ENCODE measurements at regions not wholly inside any gene's neighbourhood (a gene's known extent, or its start where the extent isn't known, plus 50 kb on each side); places are given as distances from the start of the nearest gene placed in this dataset.
A peak's percentile ranks its signal among the peaks of the same experiment; 100 is the strongest.

GRCh38 chr6:139540894-139541293 lies 166.4 kb upstream of the CITED2 start:
- no peaks in the 10 kb centered on the region for H4K20me1 ChIP-seq (ENCODE audit: insufficient read depth, low read length)
- H3K27me3 ChIP-seq (ENCODE audit: insufficient read depth, low read length) = no peaks in the 10 kb centered on the region
- no peaks in the 10 kb centered on the region for H3K79me2 ChIP-seq (ENCODE audit: insufficient read depth, low read length)
- H3K9me3 ChIP-seq (ENCODE audit: low read depth, low read length) = no peaks in the 10 kb centered on the region
- H3K4me1 ChIP-seq (ENCODE audit: insufficient read depth, low read length) = peaks cover 34% of the 10 kb centered on the region
- no peak overlapping the region for H3K4me3 ChIP-seq (ENCODE audit: insufficient read depth, low read length)
- no peaks in the 10 kb centered on the region for H3K36me3 ChIP-seq (ENCODE audit: insufficient read depth, low read length)
- peak overlapping the region; percentile 3 for H2AFZ ChIP-seq (ENCODE audit: low read length)
- TF ChIP-seq, protein P1, sequence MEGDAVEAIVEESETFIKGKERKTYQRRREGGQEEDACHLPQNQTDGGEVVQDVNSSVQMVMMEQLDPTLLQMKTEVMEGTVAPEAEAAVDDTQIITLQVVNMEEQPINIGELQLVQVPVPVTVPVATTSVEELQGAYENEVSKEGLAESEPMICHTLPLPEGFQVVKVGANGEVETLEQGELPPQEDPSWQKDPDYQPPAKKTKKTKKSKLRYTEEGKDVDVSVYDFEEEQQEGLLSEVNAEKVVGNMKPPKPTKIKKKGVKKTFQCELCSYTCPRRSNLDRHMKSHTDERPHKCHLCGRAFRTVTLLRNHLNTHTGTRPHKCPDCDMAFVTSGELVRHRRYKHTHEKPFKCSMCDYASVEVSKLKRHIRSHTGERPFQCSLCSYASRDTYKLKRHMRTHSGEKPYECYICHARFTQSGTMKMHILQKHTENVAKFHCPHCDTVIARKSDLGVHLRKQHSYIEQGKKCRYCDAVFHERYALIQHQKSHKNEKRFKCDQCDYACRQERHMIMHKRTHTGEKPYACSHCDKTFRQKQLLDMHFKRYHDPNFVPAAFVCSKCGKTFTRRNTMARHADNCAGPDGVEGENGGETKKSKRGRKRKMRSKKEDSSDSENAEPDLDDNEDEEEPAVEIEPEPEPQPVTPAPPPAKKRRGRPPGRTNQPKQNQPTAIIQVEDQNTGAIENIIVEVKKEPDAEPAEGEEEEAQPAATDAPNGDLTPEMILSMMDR (IDR thresholded peaks at IDR 0.05; ENCODE audit: extremely low read depth, low read depth, low read length) = no peak
- peak overlapping the region; percentile 89 for H3K27ac ChIP-seq (ENCODE audit: low read depth, low read length)
- H3K4me2 ChIP-seq (ENCODE audit: insufficient read depth, low read length) = no peak overlapping the region
- no peak for DNase-seq (ENCODE audit: insufficient read length, low spot score, missing footprints)

GRCh38 chr6:139540276-139540675 lies 165.8 kb upstream of the CITED2 start:
- TF ChIP-seq, protein P1 (IDR thresholded peaks at IDR 0.05; ENCODE audit: extremely low read depth, low read depth, low read length) = no peak
- peak overlapping the region; percentile 18 for H3K4me3 ChIP-seq (ENCODE audit: insufficient read depth, low read length)

DNA sequence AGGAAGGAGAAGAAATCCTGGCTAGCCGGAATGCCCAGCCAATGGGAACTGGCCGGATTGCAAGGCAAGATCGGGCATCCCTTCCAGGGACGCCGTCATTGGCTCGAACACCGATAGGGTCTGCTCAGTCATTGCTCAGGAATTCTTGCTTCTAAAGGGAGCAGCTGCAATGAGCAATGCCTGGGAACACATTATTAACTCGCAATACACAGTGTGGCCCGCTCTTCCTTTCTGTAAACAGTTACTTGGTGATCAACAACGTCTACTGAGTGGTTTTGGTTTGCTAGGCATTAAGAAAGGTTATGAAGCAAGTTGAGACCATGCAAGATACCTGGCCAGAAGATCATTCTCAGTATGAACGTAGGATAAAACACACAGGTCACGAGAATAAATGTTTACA lies 165.4 kb upstream of the CITED2 start:
- Histone ChIP-seq H3K9me3 (ENCODE audit: low read depth, low read length) (no peaks in the 10 kb centered on the region), H3K4me2 (ENCODE audit: insufficient read depth, low read length) (peak overlapping the region; percentile 57), H3K4me1 (ENCODE audit: insufficient read depth, low read length) (peaks cover 24% of the 10 kb centered on the region), H3K27me3 (ENCODE audit: insufficient read depth, low read length) (no peaks in the 10 kb centered on the region), H3K4me3 (ENCODE audit: insufficient read depth, low read length) (peak overlapping the region; percentile 18), H3K27ac (ENCODE audit: low read depth, low read length) (peak overlapping the region; percentile 89), H3K36me3 (ENCODE audit: insufficient read depth, low read length) (no peaks in the 10 kb centered on the region), H3K79me2 (ENCODE audit: insufficient read depth, low read length) (no peaks in the 10 kb centered on the region), H2AFZ (ENCODE audit: low read length) (peak overlapping the region; percentile 69), H4K20me1 (ENCODE audit: insufficient read depth, low read length) (no peaks in the 10 kb centered on the region)
- DNase-seq (ENCODE audit: insufficient read length, low spot score, missing footprints) = peak; percentile 85
- TF ChIP-seq, protein P1 (IDR thresholded peaks at IDR 0.05; ENCODE audit: extremely low read depth, low read depth, low read length) = no peak

More at GRCh38 chr6:139540276-139540675, 165.8 kb upstream of the CITED2 start:
- H2AFZ ChIP-seq (ENCODE audit: low read length) = peak overlapping the region; percentile 69
- no peaks in the 10 kb centered on the region for H3K79me2 ChIP-seq (ENCODE audit: insufficient read depth, low read length)
- H3K27ac ChIP-seq (ENCODE audit: low read depth, low read length) = peak overlapping the region; percentile 89
- H3K4me1 ChIP-seq (ENCODE audit: insufficient read depth, low read length) = peaks cover 28% of the 10 kb centered on the region
- DNase-seq (ENCODE audit: insufficient read length, low spot score, missing footprints) = no peak
- H3K9me3 ChIP-seq (ENCODE audit: low read depth, low read length) = no peaks in the 10 kb centered on the region
- no peaks in the 10 kb centered on the region for H4K20me1 ChIP-seq (ENCODE audit: insufficient read depth, low read length)
- H3K4me2 ChIP-seq (ENCODE audit: insufficient read depth, low read length) = peak overlapping the region; percentile 57
- H3K27me3 ChIP-seq (ENCODE audit: insufficient read depth, low read length) = no peaks in the 10 kb centered on the region
- H3K36me3 ChIP-seq (ENCODE audit: insufficient read depth, low read length) = no peaks in the 10 kb centered on the region

- no peak overlapping the region for H3K27ac ChIP-seq (ENCODE audit: low read depth, low read length)
- DNase-seq (ENCODE audit: insufficient read length, low spot score, missing footprints) = no peak
- no peaks in the 10 kb centered on the region for H3K27me3 ChIP-seq (ENCODE audit: insufficient read depth, low read length)
- no peak overlapping the region for H3K4me2 ChIP-seq (ENCODE audit: insufficient read depth, low read length)
- no peaks in the 10 kb centered on the region for H3K36me3 ChIP-seq (ENCODE audit: insufficient read depth, low read length)
- TF ChIP-seq, protein P1 (IDR thresholded peaks at IDR 0.05; ENCODE audit: extremely low read depth, low read depth, low read length) = no peak
- no peaks in the 10 kb centered on the region for H3K79me2 ChIP-seq (ENCODE audit: insufficient read depth, low read length)
- peaks cover 34% of the 10 kb centered on the region for H3K4me1 ChIP-seq (ENCODE audit: insufficient read depth, low read length)
- H4K20me1 ChIP-seq (ENCODE audit: insufficient read depth, low read length) = no peaks in the 10 kb centered on the region
- no peaks in the 10 kb centered on the region for H3K9me3 ChIP-seq (ENCODE audit: low read depth, low read length)
- H2AFZ ChIP-seq (ENCODE audit: low read length) = no peak overlapping the region
- no peak overlapping the region for H3K4me3 ChIP-seq (ENCODE audit: insufficient read depth, low read length)
These were observed 163.9 kb upstream of the CITED2 start for GRCh38 chr6:139538366-139538765.
